IMR-90 (cell line): ENCODE measurements at regions not wholly inside any gene's neighbourhood (a gene's known extent, or its start where the extent isn't known, plus 50 kb on each side); places are given as distances from the start of the nearest gene placed in this dataset.

ENCODE experiments used
- ATAC-seq: fragments of 200-7000 bp; cut with Tn5 transposase; 2 replicates; pipeline ENCODE4 v1.9.1; 2020; ENCODE audit warnings: low read depth, mild to moderate bottlenecking, moderate library complexity
- BruUV-seq: library from RNA; stranded (reverse); fragments of 400-500 nt; replicated peaks from 2 replicates; lab custom pipeline; 2021; lab: Mats Ljungman, UMichigan
- CTCF ChIA-PET: fragments of 300-600 bp; formaldehyde crosslinking; extraction: SDS; loops from one replicate; lab custom pipeline; 2021; ENCODE audit warnings: antibody characterized with exemption; lab: Yijun Ruan, JAX
- POLR2A ChIA-PET: fragments of 300-600 bp; sonication (Branson Sonifier 250); formaldehyde crosslinking; loops from one replicate; lab custom pipeline; 2022; ENCODE audit warnings: antibody characterized with exemption; ENCODE audit not compliant: unreplicated experiment; lab: Charles Lee
- DNase-seq: peaks from one replicate; pipeline ENCODE4 v3.0.0; 2013
- H2AFZ ChIP-seq: replicated peaks from 2 replicates; pipeline ENCODE3; 2013; ENCODE audit warnings: low read length, mild to moderate bottlenecking; ENCODE audit not compliant: poor library complexity
- H2AK5ac ChIP-seq: 2 replicates; pipeline ENCODE4 v1.6.1; 2013; ENCODE audit warnings: low read depth, low read length, inconsistent platforms
- H2AK9ac ChIP-seq: replicated peaks from 2 replicates; pipeline ENCODE3; 2013; ENCODE audit warnings: mild to moderate bottlenecking, low read depth, low read length, moderate library complexity; ENCODE audit not compliant: poor library complexity
- H2BK120ac ChIP-seq: 2 replicates; pipeline ENCODE4 v1.6.1; 2013; ENCODE audit warnings: low read depth, low read length, inconsistent platforms
- H2BK15ac ChIP-seq: 3 replicates; pipeline ENCODE4 v1.6.1; 2013; ENCODE audit warnings: low read depth, low read length, inconsistent platforms
- H2BK20ac ChIP-seq: 2 replicates; pipeline ENCODE4 v1.6.1; 2013; ENCODE audit warnings: low read depth, mild to moderate bottlenecking, inconsistent platforms, low read length, moderate library complexity
- H2BK5ac ChIP-seq: 2 replicates; pipeline ENCODE4 v1.6.1; 2013; ENCODE audit warnings: mild to moderate bottlenecking, low read depth, low read length, inconsistent platforms; ENCODE audit not compliant: poor library complexity, severe bottlenecking
- H3K14ac ChIP-seq: replicated peaks from 2 replicates; pipeline ENCODE4 v1.6.1; 2013; ENCODE audit warnings: low read depth, low read length, inconsistent platforms
- H3K18ac ChIP-seq: 2 replicates; pipeline ENCODE4 v1.6.1; 2013; ENCODE audit warnings: low read depth, low read length, control low read depth
- H3K23ac ChIP-seq: 2 replicates; pipeline ENCODE4 v1.6.1; 2013; ENCODE audit warnings: low read depth, low read length, inconsistent platforms
- H3K27ac ChIP-seq: 2 replicates; pipeline ENCODE4 v1.5.1; 2013; ENCODE audit warnings: mild to moderate bottlenecking, control low read depth, low read length; ENCODE audit not compliant: insufficient read depth
- H3K27me3 ChIP-seq: 2 replicates; pipeline ENCODE4 v1.6.1; 2013; ENCODE audit warnings: low read length; ENCODE audit not compliant: control insufficient read depth, insufficient read depth
- H3K36me3 ChIP-seq: 2 replicates; pipeline ENCODE4 v1.6.1; 2013; ENCODE audit warnings: low read length, mixed read lengths; ENCODE audit not compliant: control insufficient read depth, insufficient read depth
- H3K4ac ChIP-seq: 2 replicates; pipeline ENCODE4 v1.6.1; 2013; ENCODE audit warnings: low read depth, low read length, inconsistent platforms
- H3K4me1 ChIP-seq: 2 replicates; pipeline ENCODE4 v1.6.1; 2013; ENCODE audit warnings: low read length, mixed read lengths; ENCODE audit not compliant: control insufficient read depth, insufficient read depth
- H3K4me2 ChIP-seq: 2 replicates; pipeline ENCODE4 v1.6.1; 2013; ENCODE audit warnings: low read depth, mild to moderate bottlenecking, control low read depth, low read length, moderate library complexity
- H3K4me3 ChIP-seq: 2 replicates; pipeline ENCODE4 v1.5.1; 2013; ENCODE audit warnings: low read depth, mild to moderate bottlenecking, control low read depth, low read length, moderate library complexity; ENCODE audit not compliant: insufficient read depth
- H3K56ac ChIP-seq: 2 replicates; pipeline ENCODE4 v1.6.1; 2013; ENCODE audit warnings: low read length, inconsistent platforms; ENCODE audit not compliant: insufficient read depth; ENCODE audit errors: extremely low read depth
- H3K79me1 ChIP-seq, 2 experiments: 2 replicates each; pipeline ENCODE4 v1.6.1; 2013; ENCODE audit warnings: low read length in 2 of 2, inconsistent platforms in 1 of 2, low read depth in 1 of 2
- H3K9ac ChIP-seq: 2 replicates; pipeline ENCODE4 v1.6.1; 2013; ENCODE audit warnings: low read depth, low read length, control low read depth
- H3K9me1 ChIP-seq: 2 replicates; pipeline ENCODE4 v1.6.1; 2013; ENCODE audit warnings: low read length, inconsistent platforms; ENCODE audit not compliant: insufficient read depth
- H3K9me3 ChIP-seq: 2 replicates; pipeline ENCODE4 v1.6.1; 2013; ENCODE audit warnings: low read length; ENCODE audit not compliant: control insufficient read depth, insufficient read depth
- H4K20me1 ChIP-seq: 2 replicates; pipeline ENCODE4 v1.6.1; 2013; ENCODE audit warnings: low read length, inconsistent platforms; ENCODE audit not compliant: insufficient read depth
- H4K5ac ChIP-seq: 2 replicates; pipeline ENCODE4 v1.6.1; 2013; ENCODE audit warnings: mild to moderate bottlenecking, low read depth, low read length, control low read depth
- H4K8ac ChIP-seq, 2 experiments: 2 replicates each; pipeline ENCODE4 v1.6.1; 2013; ENCODE audit warnings: low read depth in 2 of 2, low read length in 2 of 2, control low read depth in 1 of 2, inconsistent platforms in 1 of 2
- H4K91ac ChIP-seq: 2 replicates; pipeline ENCODE4 v1.6.1; 2013; ENCODE audit warnings: low read depth, low read length, inconsistent platforms; ENCODE audit not compliant: insufficient read depth
- FOS ChIP-seq: fragments of 150-350 bp; IDR thresholded peaks from 2 replicates; pipeline ENCODE4 v1.6.1; 2016; ENCODE audit warnings: low read depth, low read length
- MAFK ChIP-seq: IDR thresholded peaks from 2 replicates; pipeline ENCODE4 v1.6.1; 2012; ENCODE audit warnings: low read depth, low read length, improper control_type of control experiment
- NFE2L2 ChIP-seq: fragments of 150-350 bp; IDR thresholded peaks from 2 replicates; pipeline ENCODE4 v1.6.1; 2016; ENCODE audit warnings: low read depth, mild to moderate bottlenecking, low read length
- WGBS, 2 experiments: methylation state at CpG; one replicate each; pipeline versions ENCODE4 v1.1.5 to v1.1.7; 2013; ENCODE audit warnings: missing lambda C conversion rate in 2 of 2; ENCODE audit not compliant: insufficient read length in 1 of 2; ENCODE audit errors: extremely low coverage in 2 of 2; 5-methylcytosine and 5-hydroxymethylcytosine counted together
- dilution Hi-C: fragments of 300-500 bp; cut with HindIII; formaldehyde crosslinking; loops from one replicate; pipeline ENCODE4 v1.14.3; 2018; ENCODE audit warnings: low sequenced_read_pairs; ENCODE audit not compliant: unreplicated experiment
- in situ Hi-C: fragments of 300-500 bp; cut with MboI; formaldehyde crosslinking; loops from 3 replicates; pipeline ENCODE4 v1.14.3; 2019; ENCODE audit warnings: low sequenced_read_pairs, inconsistent platforms, mixed read lengths
- intact Hi-C: fragments of 100-400 bp; cut with micrococcal nuclease; formaldehyde crosslinking; loops from 2 replicates; pipeline ENCODE4 v1.10.0; 2022

GRCh38 chr3:180264479-180264878 lies 227.7 kb upstream of the PEX5L start:
- no peak overlapping the region for H2BK15ac ChIP-seq
- ChIA-PET POLR2A (no interaction called here), CTCF (no interaction called here)
- no peak overlapping the region for H3K14ac ChIP-seq
- no peak overlapping the region for H2BK120ac ChIP-seq
- H3K27ac ChIP-seq: no peak overlapping the region
- no peak overlapping the region for H3K4ac ChIP-seq
- H3K4me2 ChIP-seq: no peak overlapping the region
- no peaks in the 10 kb centered on the region for H3K79me1 ChIP-seq
- H2AFZ ChIP-seq: no peak overlapping the region
- no CpG with 5 or more reads among the region's 3 CpGs for WGBS, 2 experiments
- H4K8ac ChIP-seq: no peak overlapping the region
- TF ChIP-seq FOS (no peak), MAFK (peak; percentile 96), NFE2L2 (no peak)
- no peak overlapping the region for H2AK5ac ChIP-seq
- H3K56ac ChIP-seq: no peak overlapping the region
- in situ Hi-C loops: no loop called here
- H3K36me3 ChIP-seq: no peaks in the 10 kb centered on the region
- no peak overlapping the region for H3K23ac ChIP-seq
- H3K18ac ChIP-seq: no peak overlapping the region
- dilution Hi-C loops: no loop called here
- H4K91ac ChIP-seq: no peak overlapping the region
- H3K27me3 ChIP-seq: no peaks in the 10 kb centered on the region
- H3K4me1 ChIP-seq: no peaks in the 10 kb centered on the region
- intact Hi-C loops: no loop called here
- DNase-seq: no peak
- no peak overlapping the region for H2BK5ac ChIP-seq
- 0 out of 2 replicates have a peak, but pooled peaks cover 3% of the 10 kb centered on the region for H3K9me3 ChIP-seq
- no TSS peak for BruUV-seq
- no peak for ATAC-seq
- no peak overlapping the region for H3K9ac ChIP-seq
- H2BK20ac ChIP-seq: no peak overlapping the region
- H3K4me3 ChIP-seq: no peak overlapping the region
- no peaks in the 10 kb centered on the region for H3K9me1 ChIP-seq
- H2AK9ac ChIP-seq: no peak overlapping the region
- no peaks in the 10 kb centered on the region for H4K20me1 ChIP-seq
- H4K5ac ChIP-seq: no peak overlapping the region
